Caki2 (cell line): ENCODE measurements at regions not wholly inside any gene's neighbourhood (a gene's known extent, or its start where the extent isn't known, plus 50 kb on each side); places are given as distances from the start of the nearest gene placed in this dataset.

Source experiments
- DNase-seq: peaks from one replicate; pipeline ENCODE4 v3.0.0-alpha.2; 2015; ENCODE audit warnings: low read depth
- in situ Hi-C: cut with HindIII; loops from 2 replicates; pipeline ENCODE4 v1.10.0; 2016; ENCODE audit warnings: low sequenced_read_pairs, low pct_unique_long_range_greater_than_20kb, mixed read lengths

DNA sequence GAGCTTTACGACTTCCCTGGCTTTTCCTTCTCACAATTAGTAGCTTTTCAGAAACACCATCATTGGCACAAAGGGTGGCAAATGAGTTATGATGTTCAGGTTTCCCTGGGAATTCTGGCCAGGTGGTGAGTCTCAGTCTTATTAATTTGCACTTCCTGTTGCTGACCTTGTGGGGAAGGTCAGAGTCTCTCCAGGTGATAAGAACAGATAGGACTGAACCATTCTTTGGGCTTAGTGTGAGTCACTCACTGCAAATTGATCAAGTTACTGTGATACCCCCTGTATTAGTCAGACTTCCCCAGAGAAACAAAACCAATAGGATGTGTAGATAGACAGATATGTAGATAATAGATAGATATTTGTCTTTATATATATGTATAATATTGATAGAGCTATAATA is 53.8 kb upstream of the RANBP3L start:
- in situ Hi-C loops: no loop called here
- DNase-seq: no peak

DNA sequence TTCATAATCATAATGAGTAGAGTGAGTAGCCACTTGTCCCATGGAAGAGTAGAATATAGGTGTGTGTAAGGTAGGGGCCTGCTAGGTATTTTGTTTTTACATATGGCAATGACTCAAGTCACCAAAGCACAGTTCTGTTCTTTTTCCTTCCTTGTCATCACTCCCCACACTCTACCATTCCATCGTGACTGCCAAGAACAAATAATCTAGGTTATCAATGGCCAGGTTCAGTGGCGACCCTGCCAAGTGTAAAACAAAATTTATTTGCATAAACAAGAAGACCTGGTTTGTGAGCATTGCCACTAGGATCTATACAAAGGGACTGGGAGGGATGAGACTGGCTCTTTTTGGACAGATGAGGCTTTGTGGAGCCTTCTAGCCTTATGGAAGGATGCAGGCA is 55.2 kb upstream of the RANBP3L start:
- DNase-seq: no peak
- in situ Hi-C loops: no loop called here

DNA sequence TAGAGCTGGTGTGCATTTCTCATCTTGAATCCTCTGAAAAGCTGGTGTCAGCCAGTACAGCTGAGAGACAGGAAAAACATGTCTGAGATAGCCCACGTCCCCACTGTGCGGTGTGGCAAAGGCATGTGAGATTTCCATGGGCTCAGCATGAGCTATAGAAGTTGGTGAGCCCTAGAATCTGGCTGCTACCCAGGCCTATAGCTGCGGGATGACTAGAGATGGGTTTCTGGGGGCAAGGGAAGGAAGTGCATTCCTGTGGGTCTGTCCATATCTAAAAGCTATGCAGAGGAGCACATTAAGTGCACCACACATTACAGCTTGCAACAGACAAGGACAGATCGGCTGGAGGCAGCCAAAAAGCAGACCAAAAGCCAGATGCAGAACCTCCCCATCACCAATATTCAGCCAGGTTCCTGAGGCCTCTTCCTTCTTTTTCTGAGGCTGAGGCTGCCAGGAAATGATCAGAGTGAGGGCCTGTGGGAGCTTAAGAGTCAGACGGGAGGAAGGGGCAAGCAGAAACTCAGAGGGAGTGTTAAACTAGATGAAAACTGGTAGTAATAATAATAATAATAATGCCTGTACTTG is 55.8 kb upstream of the RANBP3L start:
- in situ Hi-C loops: no loop called here
- DNase-seq: no peak

DNA sequence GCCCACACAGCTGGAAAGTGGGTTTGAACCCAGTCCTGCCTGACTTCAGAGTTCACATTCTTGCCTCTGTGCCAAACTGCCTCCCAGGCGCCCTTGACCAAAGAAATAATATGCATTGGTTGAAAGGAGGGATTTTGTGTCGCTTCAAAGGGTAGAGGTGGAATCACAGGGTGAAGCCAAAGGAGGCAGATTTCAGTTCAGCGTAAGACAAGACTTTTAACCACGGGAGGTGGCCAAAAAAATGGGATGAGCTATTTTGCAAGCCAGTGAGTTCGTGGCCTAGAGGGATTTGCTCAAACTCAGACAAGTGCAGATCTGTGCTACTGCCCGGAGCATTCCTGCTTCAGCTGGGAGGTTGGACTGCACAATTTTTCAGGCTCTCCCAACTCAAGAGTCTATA is 57.6 kb upstream of the RANBP3L start:
- DNase-seq: no peak
- in situ Hi-C loops: no loop called here

DNA sequence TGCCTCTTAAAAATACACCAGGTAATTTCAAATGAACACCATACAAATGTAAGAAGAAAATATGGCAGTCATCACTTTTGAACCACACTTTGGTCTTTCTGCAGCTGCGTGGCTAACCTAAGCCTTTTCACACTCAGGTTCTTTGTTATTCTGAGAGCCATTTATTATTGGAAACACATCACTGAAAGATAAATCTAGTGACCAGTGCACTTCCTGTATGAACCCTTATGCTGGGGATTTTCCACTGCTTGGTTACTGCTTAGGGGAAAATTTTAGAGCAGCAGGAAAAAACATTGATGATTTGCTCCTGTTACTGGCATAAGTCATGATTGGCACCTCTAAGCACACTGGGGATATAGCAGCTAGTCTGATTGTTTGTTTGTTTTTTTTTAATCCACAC is 58.6 kb upstream of the RANBP3L start:
- in situ Hi-C loops: no loop called here
- no peak for DNase-seq

DNA sequence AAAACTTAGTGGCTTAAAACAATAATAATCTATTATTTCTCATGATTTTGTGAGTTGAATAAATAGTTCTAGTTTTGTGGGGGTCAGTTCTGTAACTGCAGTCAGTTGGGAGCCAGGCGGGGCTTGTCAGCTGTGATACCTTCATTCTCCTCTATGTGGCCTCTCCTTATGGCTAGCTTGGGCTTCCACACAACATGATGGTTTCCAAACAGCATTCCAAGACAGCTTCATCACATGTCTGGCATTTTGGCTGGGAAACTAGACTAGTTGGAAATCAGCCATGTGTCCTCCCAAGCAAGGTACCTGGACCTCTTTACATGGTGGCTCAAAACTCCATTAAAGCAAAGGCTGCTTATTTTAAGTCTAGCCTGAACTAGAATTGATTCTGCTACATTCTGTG is 61.4 kb upstream of the RANBP3L start:
- in situ Hi-C loops: no loop called here
- no peak for DNase-seq

DNA sequence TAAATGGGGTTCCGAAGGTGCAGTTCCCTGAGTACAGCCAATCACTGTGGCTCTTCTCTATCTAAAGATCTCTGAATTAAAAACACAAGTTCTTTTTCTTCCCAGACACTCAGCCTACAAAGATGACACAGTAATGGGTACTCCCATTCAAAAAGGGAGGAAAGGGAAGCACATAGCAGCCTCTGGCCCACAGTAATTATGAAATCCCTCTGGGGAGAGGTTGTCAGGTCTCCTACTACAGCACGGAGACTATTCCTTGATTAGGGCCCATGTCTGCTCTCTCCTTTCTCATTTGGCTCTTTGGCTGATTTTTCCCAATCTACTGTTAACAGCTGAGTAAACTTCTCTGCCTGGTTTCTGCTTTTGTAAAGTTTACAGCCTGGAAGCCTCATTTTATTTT is 62.0 kb upstream of the RANBP3L start:
- DNase-seq: no peak
- in situ Hi-C loops: no loop called here

DNA sequence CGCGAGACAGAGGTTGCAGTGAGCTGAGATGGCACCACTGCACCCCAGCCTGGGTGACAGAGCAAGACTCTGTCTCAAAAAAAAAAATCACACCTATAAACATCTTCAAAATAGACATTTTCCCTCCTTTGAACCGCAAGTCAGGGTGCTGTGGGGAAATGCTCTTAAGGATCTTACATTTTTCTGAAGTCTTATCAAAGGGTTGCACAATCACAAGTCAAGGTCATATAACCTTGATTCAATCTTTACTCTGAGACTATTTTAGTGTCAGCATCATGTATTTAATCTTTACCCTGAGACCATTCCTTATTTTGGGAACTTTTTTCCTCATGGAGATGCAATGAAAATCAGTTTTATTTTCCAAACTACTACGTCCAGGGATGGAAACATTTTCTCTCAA is 62.8 kb upstream of the RANBP3L start:
- DNase-seq: no peak
- in situ Hi-C loops: no loop called here

DNA sequence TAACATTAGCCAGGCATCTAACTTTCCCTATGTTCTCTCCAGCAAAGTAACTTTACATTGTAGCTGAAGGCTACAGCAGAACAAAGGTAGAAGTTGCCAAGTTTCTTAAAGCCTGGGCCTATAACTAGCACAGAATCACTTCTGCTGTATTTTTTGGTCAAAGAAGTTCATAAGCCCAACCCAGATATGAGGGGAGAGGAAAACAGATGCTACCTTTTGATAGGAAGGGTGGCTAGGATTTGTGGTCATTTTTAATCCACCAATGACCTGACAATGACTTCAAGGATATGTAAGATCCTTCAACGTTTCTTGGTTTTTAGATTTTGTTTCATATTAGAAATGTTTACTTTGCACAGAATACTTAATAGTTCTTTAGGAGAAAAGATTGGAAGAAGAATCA is 64.2 kb upstream of the RANBP3L start:
- DNase-seq: no peak
- in situ Hi-C loops: no loop called here

DNA sequence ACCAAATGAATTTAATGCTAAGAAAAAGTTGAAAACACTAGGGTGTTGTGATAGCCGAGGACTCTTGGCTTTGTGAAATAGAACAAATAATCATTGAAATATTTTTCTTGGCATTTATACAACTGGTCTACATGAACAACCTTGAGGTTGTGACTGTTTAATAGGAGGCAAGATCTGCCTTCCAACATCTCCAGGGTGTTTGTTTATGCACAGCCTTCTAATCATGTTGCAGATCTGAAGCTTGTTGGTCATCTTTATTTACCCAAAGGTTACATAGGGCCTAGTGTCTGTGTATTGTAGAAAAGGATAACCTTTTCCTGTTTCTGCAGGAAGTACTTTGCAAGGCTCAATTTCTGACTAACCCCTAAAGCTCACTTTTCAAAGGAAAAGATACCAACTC is 65.2 kb upstream of the RANBP3L start:
- no peak for DNase-seq
- in situ Hi-C loops: no loop called here

DNA sequence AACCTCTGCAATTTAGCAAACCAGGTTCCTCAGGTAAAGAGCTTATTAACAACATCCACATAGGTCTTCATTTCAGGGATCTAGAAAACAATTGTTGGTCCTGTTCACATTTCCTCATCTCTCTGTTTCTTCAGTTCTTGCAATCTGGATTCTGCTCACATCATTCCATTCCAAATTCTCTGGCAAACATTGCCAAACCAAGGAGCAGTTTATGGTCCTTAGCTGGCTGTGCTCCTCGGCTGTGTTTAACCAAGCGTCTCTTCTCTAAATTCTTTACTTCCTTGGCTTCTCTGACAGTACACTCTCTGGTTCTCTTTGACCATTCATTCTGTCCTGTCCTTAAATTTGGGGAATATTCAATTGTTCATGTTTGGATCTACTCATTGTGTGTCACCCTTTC is 65.8 kb upstream of the RANBP3L start:
- DNase-seq: no peak
- in situ Hi-C loops: no loop called here

DNA sequence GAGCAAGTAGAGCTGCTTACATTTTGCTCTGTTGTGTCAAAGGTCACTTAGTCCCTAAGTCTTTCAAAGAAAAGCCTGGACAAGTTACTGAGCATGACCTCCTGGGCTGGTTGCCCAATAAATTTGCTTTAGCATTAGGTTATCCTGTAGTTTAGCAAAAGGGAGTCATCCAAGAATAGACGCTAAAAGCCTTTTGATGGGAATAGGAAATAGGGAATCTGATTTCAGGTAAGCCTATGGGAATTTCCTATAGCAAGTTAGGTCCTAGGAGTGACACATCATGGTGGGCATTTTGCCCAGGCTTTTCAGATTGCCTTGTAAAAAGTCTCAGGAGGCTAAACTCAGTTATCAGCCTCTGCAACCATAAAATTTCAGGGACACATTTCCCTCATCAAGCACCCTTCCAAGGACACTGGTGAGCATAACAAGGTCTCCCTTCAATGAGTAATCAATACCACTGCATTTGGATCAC is 67.6 kb upstream of the RANBP3L start:
- no peak for DNase-seq
- in situ Hi-C loops: no loop called here

DNA sequence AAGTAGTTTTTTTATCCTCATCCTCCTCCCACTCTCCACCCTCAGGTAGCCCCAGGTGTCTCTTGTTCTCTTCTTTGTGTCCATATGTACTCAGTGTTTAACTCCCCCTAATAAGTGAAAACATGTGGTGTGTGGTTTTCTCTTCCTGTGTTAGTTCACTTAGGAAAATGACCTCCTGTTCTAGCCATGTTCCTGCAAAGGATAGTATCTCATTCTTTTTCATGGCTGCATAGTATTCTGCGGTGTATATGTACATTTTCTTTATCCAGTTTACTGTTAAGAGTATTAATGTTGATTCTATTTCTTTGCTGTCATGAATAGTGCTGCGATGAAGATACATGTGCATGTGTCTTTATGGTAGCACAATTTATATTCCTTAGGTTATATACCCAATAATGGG is 68.4 kb upstream of the RANBP3L start:
- in situ Hi-C loops: no loop called here

DNA sequence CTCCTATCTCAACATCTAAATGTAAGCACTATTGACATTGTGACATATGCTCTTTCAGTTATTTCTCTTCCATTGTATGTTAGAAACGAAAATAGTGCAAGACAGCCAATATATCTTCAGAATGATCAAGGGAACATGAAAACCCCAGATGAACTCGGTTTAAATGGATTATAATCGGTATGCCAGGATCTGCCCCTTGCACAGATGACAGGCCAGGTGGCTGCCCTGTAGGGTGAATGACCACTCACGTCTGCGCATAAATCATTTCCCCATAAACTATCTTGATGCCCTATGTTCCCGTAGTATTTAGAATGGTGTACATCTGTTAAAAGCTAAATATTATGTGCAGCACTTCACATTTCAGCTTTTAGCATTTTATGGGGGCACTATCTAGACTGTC is 69.7 kb upstream of the RANBP3L start:
- in situ Hi-C loops: no loop called here
- no peak for DNase-seq

More for the DNA sequence above, 68.4 kb upstream of the RANBP3L start:
- DNase-seq: no peak

DNA sequence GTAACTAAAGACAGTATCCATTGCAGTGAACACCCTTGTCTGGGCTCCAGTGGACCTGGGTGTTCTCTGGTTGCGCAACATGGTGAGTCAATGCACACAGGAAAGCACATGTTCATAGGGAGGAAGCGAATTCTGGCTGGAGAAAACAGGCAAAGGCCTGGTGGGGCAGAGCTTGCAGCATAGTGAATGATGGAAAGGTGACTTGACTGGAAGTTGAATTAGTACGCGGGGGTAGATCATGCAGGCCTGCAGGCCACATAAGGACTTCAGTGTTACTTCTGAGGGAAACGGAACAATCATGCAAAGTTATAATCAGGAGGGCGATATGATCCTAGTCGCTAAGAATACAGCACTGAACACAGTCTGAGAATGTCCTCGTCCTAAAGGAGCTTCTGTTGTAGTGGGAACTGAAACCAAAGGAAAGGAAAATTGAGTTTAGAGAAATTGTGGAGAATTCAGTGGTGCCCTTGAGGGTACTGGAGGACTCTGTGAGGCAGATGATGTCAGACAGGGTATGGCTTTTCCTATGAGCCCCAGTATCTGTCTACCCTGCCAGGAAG is 71.9 kb upstream of the RANBP3L start:
- no peak for DNase-seq
- in situ Hi-C loops: no loop called here

DNA sequence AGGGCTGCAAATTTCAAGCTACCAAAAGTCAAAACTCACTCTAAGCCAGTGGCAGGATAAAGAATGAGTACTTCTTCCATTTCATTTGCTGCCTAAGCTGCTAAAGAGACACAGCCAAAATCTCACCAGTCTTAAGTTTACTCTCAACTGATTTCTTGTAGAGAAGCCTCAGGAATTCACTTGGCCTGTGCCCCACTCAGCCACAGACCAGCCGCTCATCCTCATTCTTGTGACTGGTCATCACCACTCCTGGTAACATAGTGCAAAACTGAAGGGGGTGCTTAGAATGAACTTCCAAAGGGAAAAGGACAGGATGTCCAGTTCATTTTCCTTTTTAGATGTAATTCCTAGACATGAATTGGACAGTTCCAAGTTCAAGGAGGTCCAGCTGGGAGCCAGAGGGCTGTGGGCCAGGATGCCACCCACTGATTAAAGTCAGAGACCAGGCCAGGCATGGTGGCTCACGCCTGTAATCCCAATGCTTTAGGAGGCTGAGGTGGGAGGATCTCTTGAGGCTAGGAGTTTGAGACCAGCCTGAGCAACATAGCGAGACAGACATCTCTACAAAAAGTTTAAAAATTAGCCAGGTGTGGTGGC is 72.7 kb upstream of the RANBP3L start:
- in situ Hi-C loops: no loop called here
- DNase-seq: no peak

DNA sequence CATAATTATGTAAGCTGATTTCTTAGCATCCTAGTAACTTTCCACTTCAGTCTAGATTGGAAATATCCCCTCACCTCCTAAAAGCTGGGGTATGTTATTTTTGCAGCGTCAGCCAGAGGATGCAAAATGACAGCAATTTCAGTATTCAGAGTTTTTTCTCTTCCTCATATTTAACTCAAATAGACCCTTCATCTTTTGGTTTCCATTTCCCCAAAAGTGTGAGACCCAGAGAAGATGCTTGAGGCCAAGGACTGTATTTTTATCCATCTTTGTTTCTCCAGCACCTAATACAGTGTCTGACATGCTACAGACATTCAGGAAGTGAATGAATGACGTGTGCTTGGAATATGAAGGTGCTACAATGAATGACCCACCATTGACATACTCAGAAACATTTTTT is 75.5 kb upstream of the RANBP3L start:
- in situ Hi-C loops: no loop called here
- DNase-seq: no peak

DNA sequence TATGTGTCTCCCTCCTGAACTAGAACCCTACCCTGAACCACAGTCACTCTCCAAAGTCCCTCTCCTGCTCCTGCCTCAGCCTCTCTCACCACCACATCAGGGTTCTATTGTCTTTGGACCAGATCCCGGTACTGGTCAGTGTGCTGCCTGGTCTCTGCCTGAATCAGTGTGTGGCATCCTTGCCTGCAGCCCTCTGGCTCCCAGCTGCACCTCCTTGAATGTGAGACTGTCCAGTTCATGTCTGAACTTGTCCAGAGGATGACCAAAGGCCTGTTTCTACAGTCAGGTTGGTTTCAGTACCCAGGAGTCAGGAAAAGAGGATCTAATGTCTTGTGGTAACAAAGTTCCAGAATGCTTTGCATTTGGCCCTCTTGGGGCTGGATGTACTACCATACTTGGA is 76.8 kb upstream of the RANBP3L start:
- no peak for DNase-seq
- in situ Hi-C loops: no loop called here

DNA sequence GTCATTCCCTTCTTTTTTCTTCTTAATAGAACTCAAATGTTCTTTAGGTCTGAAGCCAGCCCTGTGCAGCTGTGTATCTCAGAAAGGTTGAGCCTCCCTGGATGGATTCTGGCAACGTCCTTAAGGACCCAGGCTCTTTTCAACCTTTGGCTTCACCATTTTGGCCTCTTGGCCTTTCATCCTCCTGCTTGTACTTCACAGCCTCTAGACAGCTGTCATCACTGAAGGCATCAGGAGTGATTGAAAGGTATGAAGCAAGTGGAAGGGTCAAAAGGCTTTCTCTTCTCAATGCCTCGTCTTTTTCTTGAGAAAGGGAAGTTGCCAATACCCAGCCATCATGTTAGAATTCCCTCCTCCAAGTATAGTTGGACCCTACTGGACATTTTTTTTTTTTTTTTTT is 81.2 kb upstream of the RANBP3L start:
- DNase-seq: no peak
- in situ Hi-C loops: no loop called here

DNA sequence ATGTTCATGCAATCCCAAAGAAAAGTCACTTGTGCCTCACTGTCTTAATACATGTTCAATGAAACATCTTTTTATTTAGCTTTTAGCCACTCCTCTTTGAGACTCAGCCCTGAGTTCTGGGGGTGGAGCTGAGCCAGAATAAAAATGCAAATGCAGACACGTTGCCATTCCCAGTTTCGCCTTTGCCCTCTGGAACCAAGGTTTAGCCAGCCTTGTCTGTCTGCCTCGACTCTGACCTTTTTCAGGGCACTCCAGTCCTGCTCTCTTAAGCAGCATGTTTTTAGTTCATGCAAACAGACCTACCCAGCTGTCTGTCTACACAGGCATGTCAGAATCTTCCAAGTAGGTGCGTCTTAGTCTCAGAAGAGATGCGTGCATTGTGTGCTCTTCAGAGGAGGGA is 82.2 kb upstream of the RANBP3L start:
- DNase-seq: no peak
- in situ Hi-C loops: no loop called here
